Suprapubic skin (tissue), 4 donors: ENCODE measurements at regions not wholly inside any gene's neighbourhood (a gene's known extent, or its start where the extent isn't known, plus 50 kb on each side); places are given as distances from the start of the nearest gene placed in this dataset.

ENCODE experiments used
- CTCF ChIP-seq, 2 donors: fragments of 200-600 bp in 1 of 2; fragments of 450-650 bp in 1 of 2; sonication (generic) in 1 of 2; IDR thresholded peaks; one replicate each; pipeline ENCODE4 v1.5.1; 2016 to 2019; ENCODE audit warnings: antibody characterized with exemption in 2 of 2, mild to moderate bottlenecking in 1 of 2, moderate library complexity in 1 of 2
- POLR2A ChIP-seq, 2 donors: fragments of 450-650 bp; IDR thresholded peaks; one replicate each; pipeline ENCODE4 v1.6.1; 2017; ENCODE audit warnings: antibody characterized with exemption in 2 of 2, mild to moderate bottlenecking in 2 of 2, moderate library complexity in 2 of 2
- POLR2AphosphoS5 ChIP-seq, 3 donors: sonication (generic); formaldehyde crosslinking; IDR thresholded peaks; one replicate each; pipeline ENCODE4 v1.6.1; 2017; ENCODE audit warnings: antibody characterized with exemption in 3 of 3

GRCh38 chr17:14875557-14876412 lies 389.3 kb downstream of the PMP22 start:
- no peak for TF ChIP-seq CTCF (IDR thresholded peaks at IDR 0.05)
- TF ChIP-seq POLR2A (IDR thresholded peaks at IDR 0.05), result no peak
- no peak for TF ChIP-seq POLR2AphosphoS5 (IDR thresholded peaks at IDR 0.05)
